Stimulated activated CD4-positive, alpha-beta T cell treated with anti-CD3 and anti-CD28 coated beads, TNF-alpha, amount 100 ng/mL, for 48 hours (primary cell): ENCODE measurements at regions not wholly inside any gene's neighbourhood (a gene's known extent, or its start where the extent isn't known, plus 50 kb on each side); places are given as distances from the start of the nearest gene placed in this dataset.
"Not testable (repeated sequence)": the region's sequence is repeated elsewhere in the genome, so short reads cannot be mapped to it uniquely, and the experiment has no call there.

Source experiments
- DNase-seq, 3 donors: peaks; one replicate each; pipeline ENCODE4 v3.0.0-alpha.2; 2020; ENCODE audit warnings: low read depth in 3 of 3

- no peak for DNase-seq
Measured at GRCh38 chr3:25945836-25946235, 155.9 kb downstream of the OXSM start.

GRCh38 chr3:25952133-25952532 is 162.2 kb downstream of the OXSM start:
- no peak for DNase-seq

GRCh38 chr3:25957026-25957425 is 167.1 kb downstream of the OXSM start:
- DNase-seq = no peak

- DNase-seq = no peak
Measured at GRCh38 chr3:25960776-25961175, 170.9 kb downstream of the OXSM start.

GRCh38 chr3:25962255-25962654 is 172.4 kb downstream of the OXSM start:
- DNase-seq = no peak

- no peak for DNase-seq
Measured at GRCh38 chr3:25964141-25964540, 174.3 kb downstream of the OXSM start.

GRCh38 chr3:25967385-25967784 is 177.5 kb downstream of the OXSM start:
- DNase-seq = no peak

GRCh38 chr3:25971736-25972135 is 181.8 kb downstream of the OXSM start:
- DNase-seq = no peak

GRCh38 chr3:25973122-25973521 is 183.2 kb downstream of the OXSM start:
- no peak for DNase-seq

- no peak for DNase-seq
Measured at GRCh38 chr3:25982756-25983155, 192.9 kb downstream of the OXSM start.

- DNase-seq = no peak
Measured at GRCh38 chr3:25985621-25986020, 195.7 kb downstream of the OXSM start.

- no peak for DNase-seq
Measured at GRCh38 chr3:25992606-25993005, 202.7 kb downstream of the OXSM start.

- no peak for DNase-seq
Measured at GRCh38 chr3:26004172-26004571, 214.3 kb downstream of the OXSM start.

- DNase-seq = no peak
Measured at GRCh38 chr3:26011276-26011675, 221.4 kb downstream of the OXSM start.

GRCh38 chr3:26012241-26012745 is 222.4 kb downstream of the OXSM start:
- DNase-seq = no peak

GRCh38 chr3:26015752-26016151 is 225.9 kb downstream of the OXSM start:
- DNase-seq = no peak

GRCh38 chr3:26018889-26019288 is 229.0 kb downstream of the OXSM start:
- DNase-seq = no peak

GRCh38 chr3:26024206-26024605 is 234.3 kb downstream of the OXSM start:
- not testable (repeated sequence) for DNase-seq

GRCh38 chr3:26029321-26029720 is 239.4 kb downstream of the OXSM start:
- no peak for DNase-seq

GRCh38 chr3:26042126-26042525 is 252.2 kb downstream of the OXSM start:
- DNase-seq = not testable (repeated sequence)

- no peak for DNase-seq
Measured at GRCh38 chr3:26049951-26050350, 260.1 kb downstream of the OXSM start.

GRCh38 chr3:26050776-26051175 is 260.9 kb downstream of the OXSM start:
- no peak for DNase-seq

- no peak for DNase-seq
Measured at GRCh38 chr3:26058901-26059321, 269.0 kb downstream of the OXSM start.

- no peak for DNase-seq
Measured at GRCh38 chr3:26061947-26062346, 272.1 kb downstream of the OXSM start.

GRCh38 chr3:26064297-26064696 is 274.4 kb downstream of the OXSM start:
- no peak for DNase-seq
